Right renal cortex interstitium (tissue), 3 donors: ENCODE measurements at regions not wholly inside any gene's neighbourhood (a gene's known extent, or its start where the extent isn't known, plus 50 kb on each side); places are given as distances from the start of the nearest gene placed in this dataset.
"Not testable (repeated sequence)": the region's sequence is repeated elsewhere in the genome, so short reads cannot be mapped to it uniquely, and the experiment has no call there.

Experiments
- DNase-seq, 3 donors: peaks; one replicate each; pipeline ENCODE4 v3.0.0-alpha.2; 2013; ENCODE audit warnings: low read depth in 3 of 3, low spot score in 2 of 3

- DNase-seq = no peak
These were observed 202.9 kb downstream of the USP25 start for GRCh38 chr21:15932726-15933125.

DNA sequence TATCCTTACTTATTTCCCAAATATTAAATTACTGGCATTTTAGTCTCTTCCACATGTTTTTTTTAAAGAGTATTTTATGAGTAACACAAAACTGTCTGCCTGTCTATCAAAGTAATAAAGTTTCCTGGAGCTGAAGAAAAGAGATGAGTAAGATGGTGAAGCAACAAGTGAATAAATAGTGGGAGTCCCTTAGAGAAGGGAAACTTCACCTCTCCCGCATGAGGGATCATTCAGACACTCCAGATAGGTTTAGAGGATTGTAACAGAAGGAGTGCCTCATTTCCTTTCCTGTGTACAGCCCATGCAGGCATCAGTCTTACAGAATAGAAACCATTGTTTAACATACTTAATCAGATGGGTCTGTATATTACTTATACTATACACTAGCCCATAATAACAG lies 205.7 kb downstream of the USP25 start:
- no peak for DNase-seq

DNA sequence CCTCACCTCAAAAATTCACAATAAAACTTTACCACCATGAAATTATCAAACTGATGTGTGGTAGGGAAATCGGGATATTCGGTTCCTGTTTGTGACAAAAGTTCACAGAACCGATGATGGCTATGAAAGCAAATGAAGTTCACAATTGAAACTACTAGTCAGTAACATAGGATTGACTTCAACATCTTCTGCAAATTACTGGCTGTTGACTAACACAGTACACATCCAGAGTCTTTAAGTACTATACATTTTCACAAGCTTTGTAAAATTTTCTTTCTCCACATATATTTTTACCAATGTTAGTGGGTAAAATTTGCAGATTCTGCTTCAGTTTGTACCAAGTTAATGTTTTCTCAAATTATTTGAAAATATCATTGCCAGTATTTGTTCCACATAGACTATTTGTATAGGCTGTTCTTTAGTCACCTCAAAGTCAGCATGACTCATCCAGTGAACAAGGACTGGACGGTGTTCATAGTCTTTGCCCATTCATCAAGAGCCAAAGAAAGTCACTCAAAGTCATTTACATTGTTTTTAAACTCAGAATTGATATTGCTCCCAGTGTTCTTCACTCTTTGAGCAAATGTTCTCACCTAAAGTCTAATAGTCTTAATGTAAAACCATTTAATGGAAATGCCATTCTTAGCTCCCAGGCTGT lies 213.4 kb downstream of the USP25 start:
- no peak for DNase-seq

GRCh38 chr21:15947677-15948076 lies 217.9 kb downstream of the USP25 start:
- DNase-seq = no peak

GRCh38 chr21:15953551-15954116 lies 223.9 kb downstream of the USP25 start:
- no peak for DNase-seq

DNA sequence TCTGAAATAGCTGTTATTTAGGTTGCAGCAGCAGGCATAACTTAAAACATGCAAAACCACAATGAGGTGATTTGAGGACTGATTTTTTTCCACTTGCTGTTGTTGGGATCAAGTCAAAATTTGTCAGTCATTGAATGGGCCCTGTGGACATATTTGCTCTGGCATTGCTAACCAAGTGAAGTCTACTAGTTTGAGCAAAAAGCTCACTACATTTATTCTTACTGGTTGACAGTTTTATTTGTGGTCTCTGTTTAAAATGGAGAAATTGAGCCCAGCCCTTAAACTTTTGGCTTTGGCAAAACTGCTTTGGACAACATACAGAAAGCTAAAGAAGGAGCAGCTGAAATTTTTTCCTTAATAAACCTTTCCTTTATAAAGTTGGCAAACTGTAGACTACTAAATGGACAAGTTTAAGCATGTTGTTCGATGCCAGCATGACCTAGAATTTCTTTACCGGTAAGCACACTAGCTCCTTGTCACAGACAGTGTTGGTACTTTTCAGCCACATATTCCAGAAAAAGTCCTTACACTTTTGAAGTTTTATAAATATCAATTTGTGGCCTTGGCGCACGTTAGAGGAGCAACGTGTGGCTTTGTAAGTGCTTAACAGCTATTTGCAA lies 234.6 kb downstream of the USP25 start:
- no peak for DNase-seq

DNA sequence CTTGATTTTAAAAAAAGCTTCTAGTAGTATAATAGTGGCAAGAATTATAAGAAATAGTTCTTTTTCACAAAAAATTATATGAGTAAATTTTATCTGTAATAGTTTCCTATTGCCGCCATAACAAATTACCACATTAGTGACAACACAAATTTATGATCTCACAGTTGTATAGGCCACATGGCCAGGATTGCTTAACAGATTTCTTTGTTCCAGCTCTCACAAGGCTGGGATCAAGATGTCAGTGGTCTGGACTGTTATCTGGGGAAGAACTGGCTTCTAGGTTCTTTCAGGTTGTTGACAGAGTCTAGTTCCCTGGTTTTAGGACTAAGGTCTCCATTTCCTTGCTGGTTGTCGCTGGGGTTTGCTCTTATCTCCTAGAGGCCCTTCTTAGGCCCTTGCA lies 236.4 kb downstream of the USP25 start:
- no peak for DNase-seq

DNA sequence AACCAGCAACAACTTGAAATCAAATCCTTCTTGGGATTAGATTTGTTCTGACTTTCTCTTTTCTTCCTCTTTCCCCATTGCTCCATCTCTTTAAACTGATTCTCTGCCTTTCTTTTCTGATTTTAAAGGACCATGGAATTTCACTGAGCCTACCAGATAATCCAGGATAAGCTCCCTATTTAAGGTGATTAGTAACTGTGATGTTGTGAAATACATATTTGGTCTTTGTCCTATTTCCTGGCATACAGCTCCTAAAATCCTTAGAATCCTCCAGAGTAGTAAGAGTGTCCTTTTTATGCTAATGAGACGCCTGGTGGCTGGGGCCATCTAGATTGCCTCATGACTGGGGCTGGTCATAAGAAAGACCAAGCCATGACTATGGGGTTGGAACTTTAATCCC lies 236.9 kb downstream of the USP25 start:
- no peak for DNase-seq

DNA sequence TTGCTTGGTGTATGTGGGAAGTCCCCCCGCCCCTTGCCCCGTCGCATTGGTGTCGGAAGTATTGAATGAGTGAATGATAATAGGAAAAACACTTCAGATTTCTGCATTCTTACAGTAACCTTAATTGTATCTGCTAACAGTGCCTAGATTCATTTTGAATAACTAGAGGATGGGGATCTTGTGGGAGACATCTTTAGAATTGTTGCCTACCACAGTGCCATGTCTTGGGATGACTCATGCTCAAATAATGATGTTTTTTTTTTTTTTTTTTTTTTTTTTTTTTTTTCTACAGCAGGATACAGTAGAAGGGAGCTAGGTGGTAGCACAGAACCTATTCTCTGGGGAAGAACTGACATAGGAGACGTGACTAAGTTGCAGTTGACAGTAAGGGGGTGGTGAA lies 237.9 kb downstream of the USP25 start:
- DNase-seq = no peak

DNA sequence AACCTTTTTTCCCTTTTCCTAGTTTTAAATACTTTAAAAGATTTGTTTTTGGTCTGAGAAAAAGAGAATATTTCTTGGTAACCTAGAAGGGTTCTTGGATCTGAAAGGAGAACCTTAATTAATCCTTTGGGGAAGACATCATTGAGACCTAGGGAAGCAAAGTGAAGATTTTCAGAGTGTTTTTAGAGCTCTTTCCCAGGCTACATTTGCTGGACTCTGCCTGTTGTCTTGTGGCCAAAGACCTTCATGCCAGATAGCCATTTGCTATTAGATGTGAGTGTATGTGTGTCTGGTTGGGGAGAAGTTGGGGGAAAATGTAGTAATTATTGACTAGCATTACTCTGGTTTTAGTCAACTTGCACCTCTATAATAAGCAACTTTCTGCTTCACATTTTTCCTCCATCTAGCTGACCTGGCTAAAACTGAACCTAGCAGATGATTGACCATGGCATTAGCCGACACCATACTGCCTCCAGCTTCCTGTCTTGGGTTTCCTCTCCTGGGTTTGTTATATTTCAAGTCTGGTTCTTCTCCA lies 239.1 kb downstream of the USP25 start:
- DNase-seq = no peak

DNA sequence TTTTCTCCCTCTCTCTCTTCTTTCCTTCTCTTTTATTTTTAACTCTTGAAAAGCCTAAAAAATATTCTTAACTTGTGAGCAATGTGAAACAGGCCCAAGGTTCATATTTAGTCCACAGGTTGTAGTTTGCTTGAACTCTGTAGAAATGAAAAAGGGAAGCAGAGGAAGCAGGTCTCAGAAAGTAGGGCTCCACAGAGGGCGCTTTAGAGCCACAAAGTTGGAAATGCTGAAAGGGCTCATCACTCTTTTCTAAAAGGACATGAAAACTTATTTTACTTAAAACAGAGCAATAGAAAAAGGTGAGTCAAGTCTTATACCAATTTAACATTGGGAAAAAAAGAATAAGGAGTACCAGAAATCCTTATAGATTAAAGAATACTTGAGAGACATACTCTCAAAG lies 247.0 kb downstream of the USP25 start:
- no peak for DNase-seq

GRCh38 chr21:15978215-15978738 lies 248.5 kb downstream of the USP25 start:
- no peak for DNase-seq

DNA sequence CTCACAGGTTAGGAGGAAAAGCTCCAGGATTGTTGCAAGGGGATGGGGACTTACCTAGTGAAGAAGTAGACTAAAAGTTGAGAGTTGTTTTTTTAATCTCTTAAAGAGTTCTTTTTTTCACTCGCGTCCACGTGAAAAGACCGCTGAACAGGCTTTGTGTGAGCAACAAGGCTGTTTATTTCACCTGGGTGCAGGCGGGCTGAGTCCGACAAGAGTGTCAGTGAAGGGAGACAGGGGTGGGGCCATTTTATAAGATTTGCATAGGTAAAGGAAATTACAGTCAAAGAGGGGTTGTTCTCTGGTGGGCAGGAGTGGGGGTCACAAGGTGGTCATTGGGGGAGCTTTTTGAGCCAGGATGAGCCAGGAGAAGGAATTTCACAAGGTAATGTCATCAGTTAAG lies 249.7 kb downstream of the USP25 start:
- DNase-seq = not testable (repeated sequence)

DNA sequence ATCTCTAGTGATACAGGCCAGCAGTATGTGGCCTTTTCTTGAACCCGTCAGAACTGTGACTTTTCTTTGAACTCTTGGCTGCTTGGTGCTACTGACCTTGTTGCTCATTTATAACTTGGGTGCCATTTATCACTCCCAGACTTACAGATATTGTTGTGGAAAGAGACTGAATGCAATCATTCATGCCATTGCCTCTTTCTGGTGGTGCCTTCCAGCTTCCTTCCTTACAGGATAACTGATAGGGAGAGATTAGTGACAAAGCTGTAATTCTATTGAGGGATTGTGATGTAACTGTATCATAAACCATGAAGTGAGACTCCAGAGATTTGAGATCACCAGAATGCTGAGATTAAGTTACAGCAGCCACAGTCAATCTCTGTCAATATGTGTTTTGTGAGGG lies 256.5 kb downstream of the USP25 start:
- DNase-seq = peak; percentile 20 to 32 (median 27)

DNA sequence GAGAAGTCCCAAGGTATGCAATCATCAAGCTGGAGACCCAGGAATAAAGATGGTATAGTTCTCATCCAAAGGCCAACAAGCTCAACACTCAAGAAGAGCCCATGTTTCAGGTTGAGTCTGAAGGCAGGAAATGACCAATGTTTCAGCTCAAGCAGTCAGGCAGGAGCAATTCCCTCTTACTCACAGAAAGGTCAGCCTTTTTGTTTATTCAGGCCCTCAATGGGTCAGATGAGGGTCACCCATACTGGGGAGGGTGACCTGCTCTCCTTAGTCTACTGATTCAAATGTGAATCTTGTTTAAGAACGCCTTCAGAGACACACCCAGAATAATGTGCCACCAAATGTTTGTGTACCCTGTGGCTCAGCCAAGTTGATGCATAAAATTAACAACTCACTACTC lies 262.4 kb downstream of the USP25 start:
- DNase-seq = no peak

DNA sequence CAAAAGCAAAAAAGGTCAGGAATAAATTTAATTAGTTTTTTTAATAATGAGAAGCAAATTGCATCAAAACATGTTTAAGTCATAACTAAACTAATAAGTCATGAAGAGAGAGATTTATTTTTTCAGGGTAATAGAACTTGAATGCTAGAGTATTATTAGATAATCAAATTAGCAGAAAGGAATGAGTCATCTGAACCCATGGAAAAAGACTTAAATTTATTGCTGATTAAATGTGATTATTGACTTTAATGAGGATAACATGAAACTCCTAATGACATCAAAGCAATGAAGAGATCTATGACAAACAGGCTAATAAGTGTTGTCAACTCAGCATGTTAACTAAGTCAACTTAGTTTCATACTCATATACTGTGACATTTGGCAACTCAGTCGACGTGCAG lies 264.2 kb downstream of the USP25 start:
- DNase-seq = no peak

DNA sequence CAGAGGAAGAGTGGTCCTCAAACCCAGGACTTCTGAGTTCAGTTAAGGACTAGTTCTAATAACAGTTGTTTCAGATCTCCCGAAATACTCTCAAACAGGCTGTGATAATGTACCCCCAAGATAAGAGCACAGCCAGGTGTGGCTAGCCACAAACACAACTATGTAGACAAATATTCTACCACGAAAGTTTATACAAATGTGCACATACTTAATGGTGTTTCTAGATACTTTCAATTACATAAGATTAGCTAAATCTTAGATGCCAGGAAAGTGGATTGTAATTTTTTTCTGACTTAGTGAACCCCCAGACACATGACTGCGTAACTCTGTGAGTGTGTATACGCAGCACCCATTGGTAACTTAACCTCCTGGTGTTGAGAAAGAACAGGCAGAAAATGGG lies 270.0 kb downstream of the USP25 start:
- DNase-seq = no peak

DNA sequence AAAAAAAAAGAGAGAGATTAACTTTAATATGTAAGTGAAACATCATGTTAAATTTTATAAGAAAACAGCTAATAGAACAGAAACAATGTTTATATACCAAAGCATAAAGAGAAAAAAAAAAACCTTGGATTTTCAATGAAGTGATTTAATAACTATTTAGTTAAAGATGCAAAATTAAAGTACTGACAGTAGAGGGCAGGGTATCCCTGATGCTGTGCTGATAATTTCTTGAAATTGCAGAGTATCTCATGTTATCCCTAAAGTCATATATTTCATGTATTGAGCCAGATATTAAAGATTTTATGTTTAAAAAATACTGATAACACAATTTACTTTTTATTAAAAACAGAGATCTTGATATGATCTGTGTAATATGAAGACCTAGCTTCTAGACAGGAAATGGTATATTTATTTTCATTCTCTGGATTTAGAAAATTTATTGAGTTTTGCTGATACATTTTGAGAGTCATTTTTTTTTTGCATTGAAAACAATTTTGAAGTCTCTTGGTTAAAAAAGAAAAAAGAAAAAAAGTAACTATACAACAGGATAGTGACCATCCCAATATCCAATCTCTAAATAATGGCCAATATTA lies 273.2 kb downstream of the USP25 start:
- no peak for DNase-seq

DNA sequence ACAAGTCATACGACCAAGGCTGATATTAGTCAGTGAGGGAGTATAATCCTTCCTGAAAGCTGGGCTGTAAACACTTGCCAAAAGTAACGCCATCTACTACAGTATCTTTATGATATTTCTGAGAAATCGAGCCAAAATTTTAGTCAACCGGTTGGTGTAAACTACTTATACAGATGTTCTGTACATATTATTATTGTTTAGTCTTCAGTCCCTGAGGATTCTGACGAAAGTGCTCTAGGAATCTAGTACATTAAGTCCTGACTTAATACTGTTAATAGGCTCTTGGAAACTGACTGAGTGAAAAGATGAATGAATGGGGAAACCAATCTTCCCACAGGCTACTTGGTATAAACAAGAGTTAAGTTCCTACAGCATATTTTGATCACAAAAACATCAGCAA lies 274.3 kb downstream of the USP25 start:
- no peak for DNase-seq

DNA sequence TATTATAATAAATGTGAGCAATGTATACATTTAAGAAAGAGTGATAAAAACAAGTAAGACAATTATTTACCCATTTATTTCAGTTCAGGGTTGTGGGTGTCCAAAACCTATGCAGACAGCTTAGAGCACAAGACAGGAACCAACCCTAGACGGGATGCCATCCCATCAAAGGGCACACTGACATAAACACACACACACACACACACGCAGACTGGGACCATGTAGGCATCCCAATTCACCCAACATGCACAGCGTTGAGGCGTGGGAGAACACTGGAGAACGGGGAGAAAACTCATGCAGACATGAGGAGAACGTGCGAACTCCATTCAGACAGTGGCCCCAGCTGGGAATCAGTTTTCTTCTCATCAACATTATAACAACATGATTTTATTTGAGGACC lies 274.7 kb downstream of the USP25 start:
- DNase-seq = no peak

- DNase-seq = no peak
These were observed 276.2 kb downstream of the USP25 start for GRCh38 chr21:16005996-16006395.

DNA sequence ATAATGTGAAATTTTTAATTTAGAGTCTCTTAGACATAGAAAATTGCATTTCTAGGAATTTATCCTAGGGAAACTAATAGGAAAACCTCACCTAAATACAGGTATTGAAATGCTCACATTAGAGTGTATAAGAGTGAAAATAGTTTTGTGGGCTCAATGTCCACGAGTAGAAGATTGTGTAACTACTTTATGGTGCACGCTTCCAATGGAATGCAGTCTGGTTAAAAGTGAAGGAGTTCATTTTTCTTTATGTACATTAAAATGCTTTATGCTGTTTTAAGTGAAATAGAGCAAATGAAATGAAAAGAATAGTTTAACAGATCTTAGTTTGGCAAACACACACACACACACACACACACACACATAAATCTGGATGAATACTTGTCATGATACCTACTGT lies 278.2 kb downstream of the USP25 start:
- DNase-seq = no peak
